Activated naive CD8-positive, alpha-beta T cell treated with anti-CD3 and anti-CD28 coated beads, Interleukin-2, amount 10 ng/mL, durations not matched to agents 7 days and 5 days (primary cell): ENCODE measurements at regions not wholly inside any gene's neighbourhood (a gene's known extent, or its start where the extent isn't known, plus 50 kb on each side); places are given as distances from the start of the nearest gene placed in this dataset.
"Not testable (repeated sequence)": the region's sequence is repeated elsewhere in the genome, so short reads cannot be mapped to it uniquely, and the experiment has no call there.

ENCODE experiments used
- ATAC-seq: fragments of 150-1000 bp; cut with Tn5 transposase; one replicate; pipeline ENCODE4 v1.10.0; 2021; ENCODE audit warnings: low read depth, moderate library complexity
- POLR2A ChIA-PET: fragments of 350-600 bp; sonication (Branson Sonifier 250); formaldehyde crosslinking; loops from one replicate; lab custom pipeline; 2021; ENCODE audit warnings: antibody characterized with exemption; lab: Charles Lee
- DNase-seq: peaks from one replicate; pipeline ENCODE4 v3.0.0; 2021
- H3K27ac Mint-ChIP-seq: one replicate; pipeline ENCODE4 v1.8.0; 2022; ENCODE audit warnings: mild to moderate bottlenecking, mixed read lengths
- H3K27me3 Mint-ChIP-seq: one replicate; pipeline ENCODE4 v1.8.0; 2022; ENCODE audit warnings: mild to moderate bottlenecking, moderate library complexity, mixed read lengths
- H3K36me3 Mint-ChIP-seq: one replicate; pipeline ENCODE4 v1.8.0; 2021; ENCODE audit warnings: mild to moderate bottlenecking, mixed read lengths
- H3K4me1 Mint-ChIP-seq: one replicate; pipeline ENCODE4 v1.8.0; 2021; ENCODE audit warnings: mixed read lengths
- H3K4me3 Mint-ChIP-seq: one replicate; pipeline ENCODE4 v1.8.0; 2022; ENCODE audit warnings: mild to moderate bottlenecking, moderate library complexity, mixed read lengths
- H3K9me3 Mint-ChIP-seq: one replicate; pipeline ENCODE4 v1.8.0; 2021; ENCODE audit warnings: mixed read lengths

DNA sequence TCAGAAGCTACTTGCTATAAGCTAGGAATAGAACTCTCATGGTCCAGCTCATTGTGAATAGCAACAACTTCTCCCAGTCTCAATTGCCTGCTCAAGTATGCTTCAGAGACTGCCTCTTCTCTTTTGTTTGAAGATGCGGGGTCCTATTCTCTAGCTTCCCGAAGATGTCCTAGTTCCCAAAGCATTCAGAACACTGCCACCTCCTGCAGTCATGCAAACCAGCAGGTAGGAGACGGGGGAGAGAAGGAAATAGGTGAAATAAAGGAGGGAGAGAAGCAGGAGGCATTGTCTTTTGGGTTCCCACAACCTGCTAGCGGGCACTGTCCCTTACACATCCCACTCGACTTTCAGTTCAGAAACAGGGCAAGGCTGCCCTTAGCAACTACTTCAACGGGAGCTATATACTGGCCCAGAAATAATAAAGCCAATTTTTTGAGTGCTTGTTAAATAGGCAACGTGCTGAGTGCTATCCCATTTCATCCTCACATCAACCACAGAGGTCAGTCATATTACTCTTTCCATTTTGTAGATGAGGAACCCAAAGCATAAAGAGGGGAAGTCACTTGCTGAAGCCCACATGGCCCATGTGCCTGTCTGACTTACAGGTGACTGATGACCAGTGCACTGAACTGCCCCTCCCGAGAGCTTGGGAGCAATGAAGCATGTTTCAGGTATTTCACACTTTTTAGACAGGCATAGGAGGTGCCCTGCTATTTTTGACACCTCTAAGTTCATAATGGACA lies 61.9 kb upstream of the ATXN1 start:
- Mint-ChIP-seq H3K4me1 (peaks cover 5% of the 10 kb centered on the region), H3K36me3 (peaks cover 2% of the 10 kb centered on the region), H3K27ac (no peak overlapping the region), H3K9me3 (no peaks in the 10 kb centered on the region), H3K4me3 (no peak overlapping the region), H3K27me3 (peaks cover 25% of the 10 kb centered on the region)
- POLR2A ChIA-PET = no interaction called here
- DNase-seq (no peak), ATAC-seq (no peak)

DNA sequence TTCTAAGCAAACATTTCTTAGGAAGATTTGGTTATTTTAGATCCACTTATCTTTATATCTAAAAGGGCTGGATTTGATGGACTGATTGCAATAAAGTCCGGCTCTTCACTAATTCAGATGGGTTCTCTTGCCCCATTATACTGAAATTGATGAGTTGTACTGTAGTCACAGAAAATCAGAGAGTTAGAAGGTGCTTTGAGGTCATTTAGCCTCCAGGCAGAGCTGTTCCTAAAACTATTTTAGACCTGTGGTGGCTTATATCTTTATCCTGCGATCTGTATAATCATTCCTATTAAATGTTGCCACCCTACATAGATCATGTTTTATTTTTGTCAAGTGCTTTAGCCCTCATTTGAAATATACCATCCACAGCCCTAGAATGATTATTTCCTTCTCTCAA lies 61.3 kb upstream of the ATXN1 start:
- no peak overlapping the region for H3K27ac Mint-ChIP-seq
- DNase-seq (no peak), ATAC-seq (no peak)
- no peaks in the 10 kb centered on the region for H3K9me3 Mint-ChIP-seq
- no peak overlapping the region for H3K4me3 Mint-ChIP-seq
- peaks cover 2% of the 10 kb centered on the region for H3K4me1 Mint-ChIP-seq
- H3K36me3 Mint-ChIP-seq = peaks cover 2% of the 10 kb centered on the region
- H3K27me3 Mint-ChIP-seq = peaks cover 25% of the 10 kb centered on the region
- POLR2A ChIA-PET = no interaction called here

DNA sequence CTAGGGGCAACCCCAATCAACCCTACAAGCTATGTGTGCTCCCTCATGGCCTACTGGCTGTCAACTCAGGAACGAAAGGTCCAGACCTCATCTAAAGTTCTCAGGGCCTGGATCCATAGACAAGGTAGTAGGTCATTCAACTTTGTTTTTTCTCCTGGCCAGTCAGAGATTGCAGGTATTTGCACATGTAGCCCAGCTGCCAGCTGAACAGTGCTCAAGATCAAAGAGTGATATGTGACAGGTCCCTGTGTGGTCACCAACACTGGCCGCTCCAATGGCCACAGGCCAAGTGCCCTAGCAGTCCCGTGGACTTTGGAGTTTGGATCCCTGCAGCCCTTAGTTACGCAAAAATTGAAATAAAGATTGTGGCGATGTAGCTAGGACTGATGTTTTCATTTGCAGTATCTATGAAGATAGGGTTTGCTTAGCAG lies 60.6 kb upstream of the ATXN1 start:
- Mint-ChIP-seq H3K36me3 (peaks cover 2% of the 10 kb centered on the region), H3K4me3 (no peak overlapping the region), H3K27ac (no peak overlapping the region), H3K9me3 (no peaks in the 10 kb centered on the region), H3K4me1 (peaks cover 1% of the 10 kb centered on the region), H3K27me3 (peaks cover 25% of the 10 kb centered on the region)
- POLR2A ChIA-PET = no interaction called here
- ATAC-seq (no peak), DNase-seq (no peak)

DNA sequence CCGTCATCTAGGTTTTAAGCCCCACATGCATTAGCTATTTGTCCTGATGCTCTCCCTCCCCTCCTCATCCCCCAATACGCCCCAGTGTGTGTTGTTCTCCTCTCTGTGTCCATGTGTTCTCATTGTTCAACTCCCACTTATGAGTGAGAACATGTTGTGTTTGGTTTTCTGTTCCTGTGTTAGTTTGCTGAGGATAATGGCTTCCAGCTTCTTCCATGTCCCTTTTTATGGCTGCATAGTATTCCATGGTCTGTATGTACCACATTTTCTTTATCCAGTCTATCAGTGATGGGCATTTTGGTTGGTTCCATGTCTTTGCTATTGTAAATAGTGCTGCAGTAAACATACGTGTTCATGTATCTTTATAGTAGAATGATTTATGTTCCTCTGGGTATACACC lies 59.0 kb upstream of the ATXN1 start:
- ATAC-seq, H3K4me1 Mint-ChIP-seq, H3K9me3 Mint-ChIP-seq, POLR2A ChIA-PET, H3K36me3 Mint-ChIP-seq, H3K4me3 Mint-ChIP-seq, DNase-seq, H3K27ac Mint-ChIP-seq: not testable (repeated sequence)
- H3K27me3 Mint-ChIP-seq = peaks cover 21% of the 10 kb centered on the region

DNA sequence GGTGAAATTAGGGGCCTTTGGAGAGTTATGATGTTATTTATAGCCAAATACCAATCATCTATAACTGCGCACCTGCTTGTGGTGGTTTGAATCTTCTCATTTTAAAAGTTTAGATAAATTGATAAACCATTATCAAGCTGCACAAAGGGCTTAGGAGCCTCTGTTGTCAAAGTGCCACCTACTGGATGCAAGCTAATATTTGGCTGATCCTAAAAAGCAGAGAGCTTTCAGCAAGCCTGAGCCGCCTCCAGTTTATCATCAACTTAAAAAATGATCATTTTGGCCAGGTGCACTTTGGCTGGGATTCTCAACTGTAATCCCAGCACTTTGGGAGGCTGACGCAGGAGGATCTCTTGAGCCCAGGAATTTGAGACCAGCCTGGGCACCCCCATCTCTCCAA lies 58.5 kb upstream of the ATXN1 start:
- no peaks in the 10 kb centered on the region for H3K9me3 Mint-ChIP-seq
- no peak for DNase-seq
- peaks cover 2% of the 10 kb centered on the region for H3K36me3 Mint-ChIP-seq
- H3K27me3 Mint-ChIP-seq = peaks cover 21% of the 10 kb centered on the region
- no peak overlapping the region for H3K4me3 Mint-ChIP-seq
- ATAC-seq = no peak
- H3K4me1 Mint-ChIP-seq = no peaks in the 10 kb centered on the region
- POLR2A ChIA-PET = no interaction called here
- no peak overlapping the region for H3K27ac Mint-ChIP-seq

DNA sequence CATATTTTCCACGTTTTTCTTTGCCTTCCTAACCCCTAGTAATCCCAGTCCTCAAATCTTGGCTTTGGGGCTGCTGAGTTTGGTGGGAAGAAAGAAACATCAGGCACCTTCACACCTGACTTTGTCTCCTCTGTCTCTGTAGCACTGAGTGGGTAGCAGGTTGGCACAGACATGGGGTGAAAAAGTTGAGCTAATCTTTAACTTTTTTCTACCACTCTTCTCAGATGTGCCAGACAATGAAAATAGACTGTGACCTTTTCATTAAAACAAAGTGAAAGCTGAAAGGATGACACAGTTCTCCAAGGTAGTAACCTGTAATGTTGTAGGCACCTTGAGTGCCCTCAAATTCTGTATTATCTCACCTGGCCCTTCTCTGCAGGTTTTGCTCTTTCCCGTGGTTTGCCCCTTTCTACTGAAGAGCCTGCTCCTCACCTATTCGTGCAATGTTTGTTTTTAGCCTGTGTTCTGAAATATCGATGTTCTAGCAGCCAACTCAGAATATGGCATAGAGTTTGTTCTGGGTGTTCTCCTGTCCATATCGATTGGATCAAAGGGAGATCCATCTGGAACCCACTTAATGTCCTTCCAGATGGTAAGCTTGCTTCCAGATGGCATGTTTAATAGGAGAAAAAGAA lies 57.8 kb upstream of the ATXN1 start:
- POLR2A ChIA-PET = no interaction called here
- H3K27me3 Mint-ChIP-seq = peaks cover 21% of the 10 kb centered on the region
- H3K4me3 Mint-ChIP-seq = no peak overlapping the region
- H3K4me1 Mint-ChIP-seq = no peaks in the 10 kb centered on the region
- no peak for DNase-seq
- H3K27ac Mint-ChIP-seq = no peak overlapping the region
- peaks cover 2% of the 10 kb centered on the region for H3K36me3 Mint-ChIP-seq
- peaks cover under 1% of the 10 kb centered on the region for H3K9me3 Mint-ChIP-seq
- no peak for ATAC-seq

DNA sequence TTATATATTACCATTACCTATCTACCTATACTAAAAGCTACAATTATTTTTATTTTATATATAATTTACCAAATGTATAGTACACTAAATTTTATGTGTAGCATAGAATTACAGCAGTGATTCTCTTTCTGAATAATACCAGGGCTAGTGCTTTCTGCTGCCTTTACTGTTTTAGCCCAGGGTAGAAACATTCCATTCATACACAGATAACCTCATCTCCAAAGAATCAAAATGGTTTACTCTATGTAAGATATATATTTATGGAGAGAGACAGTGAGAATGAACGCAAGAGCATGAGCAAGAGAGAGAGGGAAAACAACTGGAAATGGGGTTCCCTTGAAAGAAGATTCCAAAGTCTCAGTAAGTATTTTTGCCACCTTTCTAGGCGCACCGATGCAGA lies 56.3 kb upstream of the ATXN1 start:
- POLR2A ChIA-PET = no interaction called here
- no peaks in the 10 kb centered on the region for H3K4me1 Mint-ChIP-seq
- DNase-seq (no peak), ATAC-seq (no peak)
- peaks cover 8% of the 10 kb centered on the region for H3K36me3 Mint-ChIP-seq
- no peak overlapping the region for H3K4me3 Mint-ChIP-seq
- H3K9me3 Mint-ChIP-seq = peaks cover 12% of the 10 kb centered on the region
- H3K27me3 Mint-ChIP-seq = peaks cover 15% of the 10 kb centered on the region
- H3K27ac Mint-ChIP-seq = no peak overlapping the region

DNA sequence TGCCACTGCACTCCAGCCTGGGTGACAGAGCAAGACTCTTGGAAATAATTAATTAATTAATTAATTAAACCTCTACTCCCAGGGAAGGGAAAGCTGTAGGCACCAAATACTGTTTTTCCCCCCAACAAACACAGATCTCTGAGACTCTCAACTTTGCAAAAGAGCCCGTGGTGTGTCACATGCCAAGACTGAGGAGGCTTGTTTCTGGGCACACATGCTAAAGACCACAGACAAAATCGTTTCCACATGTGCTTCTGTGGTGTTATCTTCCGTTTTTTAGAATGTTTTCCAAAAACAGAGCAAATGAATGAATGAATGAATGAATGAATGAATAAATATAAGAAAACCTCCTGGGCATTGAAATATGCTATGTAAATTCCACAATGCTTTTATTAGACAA lies 55.6 kb upstream of the ATXN1 start:
- DNase-seq (no peak), ATAC-seq (no peak)
- no peaks in the 10 kb centered on the region for H3K4me1 Mint-ChIP-seq
- peaks cover 8% of the 10 kb centered on the region for H3K36me3 Mint-ChIP-seq
- no peak overlapping the region for H3K4me3 Mint-ChIP-seq
- POLR2A ChIA-PET = no interaction called here
- H3K27ac Mint-ChIP-seq = no peak overlapping the region
- H3K9me3 Mint-ChIP-seq = peaks cover 19% of the 10 kb centered on the region
- H3K27me3 Mint-ChIP-seq = peaks cover 11% of the 10 kb centered on the region

DNA sequence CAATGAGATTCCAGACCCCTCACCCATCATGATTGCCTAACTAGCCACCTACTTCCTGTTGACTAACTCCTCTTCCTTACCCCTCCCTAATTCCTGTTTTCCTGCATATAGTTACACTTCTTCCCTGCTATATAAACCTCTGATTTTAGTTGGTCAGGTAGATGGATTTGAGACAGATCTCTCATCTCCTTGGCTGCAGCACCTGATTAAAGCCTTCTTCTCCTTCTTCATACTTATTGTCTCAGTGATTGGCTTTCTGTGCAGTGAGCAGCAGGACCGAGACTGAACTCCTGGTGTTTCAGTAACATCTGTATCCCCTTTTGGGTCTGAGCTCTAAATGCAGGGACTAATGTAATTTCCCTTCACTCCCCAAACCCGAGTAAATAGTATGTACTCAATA lies 51.7 kb upstream of the ATXN1 start:
- POLR2A ChIA-PET = no interaction called here
- H3K36me3 Mint-ChIP-seq = peaks cover 13% of the 10 kb centered on the region
- H3K4me3 Mint-ChIP-seq = no peak overlapping the region
- H3K9me3 Mint-ChIP-seq = peaks cover 24% of the 10 kb centered on the region
- H3K27me3 Mint-ChIP-seq = no peaks in the 10 kb centered on the region
- peaks cover 2% of the 10 kb centered on the region for H3K4me1 Mint-ChIP-seq
- no peak overlapping the region for H3K27ac Mint-ChIP-seq
- ATAC-seq = no peak
- DNase-seq = no peak

DNA sequence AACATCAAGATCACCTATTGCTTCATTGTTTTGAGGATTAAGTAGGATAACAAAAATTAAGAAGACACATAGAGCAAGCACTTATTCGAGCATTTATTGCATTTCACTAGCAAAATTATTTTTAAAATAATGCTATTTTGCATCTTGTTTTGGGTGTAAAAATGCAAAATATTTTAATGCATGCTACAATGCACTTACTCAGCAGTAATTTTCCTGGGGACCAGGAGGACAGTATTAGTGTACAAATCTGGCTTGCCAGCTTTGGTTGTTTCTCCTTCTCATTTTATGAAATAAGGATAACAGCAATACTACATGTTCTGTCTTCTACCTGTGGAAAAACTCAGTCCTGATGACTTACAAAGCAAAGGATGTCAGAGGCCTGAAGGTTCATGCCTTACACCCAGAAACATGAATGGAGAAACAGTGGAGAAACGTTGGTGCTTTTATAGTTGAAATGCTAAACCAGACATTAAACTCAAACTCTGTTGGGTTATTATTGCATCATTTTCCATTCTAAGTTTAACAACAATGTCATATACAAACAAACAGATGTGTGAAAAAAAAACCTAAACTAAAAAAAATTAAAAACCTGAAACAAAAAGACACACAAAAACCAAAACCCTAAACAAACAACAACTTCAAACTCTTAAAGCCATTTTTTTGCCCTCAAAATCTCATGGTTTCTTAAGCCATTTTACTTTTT lies 50.2 kb upstream of the ATXN1 start:
- peaks cover 13% of the 10 kb centered on the region for H3K36me3 Mint-ChIP-seq
- peaks cover 27% of the 10 kb centered on the region for H3K9me3 Mint-ChIP-seq
- peaks cover 3% of the 10 kb centered on the region for H3K27me3 Mint-ChIP-seq
- POLR2A ChIA-PET = no interaction called here
- no peak overlapping the region for H3K4me3 Mint-ChIP-seq
- ATAC-seq = no peak
- H3K27ac Mint-ChIP-seq = no peak overlapping the region
- DNase-seq = no peak
- peaks cover 2% of the 10 kb centered on the region for H3K4me1 Mint-ChIP-seq
